Neural cell (in vitro differentiated cells): ENCODE measurements at regions not wholly inside any gene's neighbourhood (a gene's known extent, or its start where the extent isn't known, plus 50 kb on each side); places are given as distances from the start of the nearest gene placed in this dataset.

Experiments used
- H2AFZ ChIP-seq: fragments of 200-600, 300-800 bp; sonication (generic), shearing (Covaris generic); 2 replicates; pipeline ENCODE4 v1.6.0; 2014; ENCODE audit warnings: low read depth, mild to moderate bottlenecking, antibody characterized with exemption, low read length, moderate library complexity
- H3F3A ChIP-seq: fragments of 200-600 bp; shearing (Covaris generic); 2 replicates; pipeline ENCODE4 v1.6.1; 2016; ENCODE audit warnings: mild to moderate bottlenecking, moderate library complexity, mixed read lengths, antibody characterized with exemption, low read length; ENCODE audit not compliant: insufficient read depth, poor library complexity, severe bottlenecking
- H3K27ac ChIP-seq: fragments of 200-600, 300-800 bp; sonication (generic), shearing (Covaris generic); 2 replicates; pipeline ENCODE4 v1.5.1; 2014; ENCODE audit warnings: mild to moderate bottlenecking, low read length, moderate library complexity
- H3K27me3 ChIP-seq: fragments of 300-800, 200-600 bp; sonication (generic), shearing (Covaris generic); 2 replicates; pipeline ENCODE4 v1.6.0; 2014; ENCODE audit warnings: mild to moderate bottlenecking, low read depth, low read length, moderate library complexity; ENCODE audit not compliant: insufficient read depth
- H3K36me3 ChIP-seq: fragments of 300-800, 200-600 bp; sonication (generic), shearing (Covaris generic); 2 replicates; pipeline ENCODE4 v1.5.1; 2014; ENCODE audit warnings: mild to moderate bottlenecking, antibody characterized with exemption, low read length, moderate library complexity; ENCODE audit not compliant: insufficient read depth
- H3K4me2 ChIP-seq: fragments of 300-800, 200-600 bp; sonication (generic), shearing (Covaris generic); 2 replicates; pipeline ENCODE4 v1.6.0; 2014; ENCODE audit warnings: mild to moderate bottlenecking, low read length
- H3K4me3 ChIP-seq: fragments of 300-800, 200-600 bp; sonication (generic), shearing (Covaris generic); 2 replicates; pipeline ENCODE4 v1.5.1; 2014; ENCODE audit warnings: mild to moderate bottlenecking, low read length, moderate library complexity
- H3K79me2 ChIP-seq: fragments of 200-600 bp; shearing (Covaris generic); replicated peaks from 2 replicates; pipeline ENCODE4 v1.6.0; 2014; ENCODE audit warnings: mild to moderate bottlenecking, low read length, moderate library complexity; ENCODE audit not compliant: insufficient read depth
- H3K9ac ChIP-seq: fragments of 300-800, 200-600 bp; sonication (generic), shearing (Covaris generic); 2 replicates; pipeline ENCODE4 v1.6.1; 2016; ENCODE audit warnings: mild to moderate bottlenecking, low read length, mixed read lengths
- H3K9me2 ChIP-seq: fragments of 200-600 bp; shearing (Covaris generic); 2 replicates; pipeline ENCODE4 v1.6.1; 2016; ENCODE audit warnings: mild to moderate bottlenecking, low read length, mixed read lengths; ENCODE audit not compliant: insufficient read depth
- H3K9me3 ChIP-seq: fragments of 200-600, 300-800 bp; sonication (generic), shearing (Covaris generic); 2 replicates; pipeline ENCODE4 v1.6.1; 2016; ENCODE audit warnings: mild to moderate bottlenecking, mixed run types, low read length, moderate library complexity, mixed read lengths
- H4K20me1 ChIP-seq: fragments of 200-600 bp; shearing (Covaris generic); 2 replicates; pipeline ENCODE4 v1.6.1; 2016; ENCODE audit warnings: mild to moderate bottlenecking, mixed run types; ENCODE audit not compliant: insufficient read depth
- EP300 ChIP-seq: fragments of 450-650 bp; conservative IDR thresholded peaks from 2 replicates; pipeline ENCODE4 v1.6.1; 2014; ENCODE audit warnings: antibody characterized with exemption, mild to moderate bottlenecking, moderate library complexity; ENCODE audit not compliant: poor library complexity, severe bottlenecking
- EZH2 ChIP-seq: fragments of 200-600, 300-800 bp; shearing (Covaris generic), sonication (generic); IDR thresholded peaks from 2 replicates; pipeline ENCODE4 v1.6.1; 2014; ENCODE audit warnings: antibody characterized with exemption, low read length, borderline replicate concordance, mild to moderate bottlenecking; ENCODE audit not compliant: insufficient read depth, poor library complexity, severe bottlenecking
- MXI1 ChIP-seq: fragments of 450-650 bp; conservative IDR thresholded peaks from 2 replicates; pipeline ENCODE4 v1.6.1; 2014; ENCODE audit warnings: antibody characterized with exemption, mild to moderate bottlenecking; ENCODE audit not compliant: poor library complexity, severe bottlenecking
- POLR2AphosphoS5 ChIP-seq: IDR thresholded peaks from 2 replicates; pipeline ENCODE4 v1.6.1; 2012
- RAD21 ChIP-seq: fragments of 450-650 bp; conservative IDR thresholded peaks from 2 replicates; pipeline ENCODE4 v1.6.1; 2014; ENCODE audit warnings: antibody characterized with exemption, mild to moderate bottlenecking, moderate library complexity
- SMC3 ChIP-seq: fragments of 450-650 bp; conservative IDR thresholded peaks from 2 replicates; pipeline ENCODE4 v1.6.1; 2014; ENCODE audit warnings: antibody characterized with exemption, mild to moderate bottlenecking, moderate library complexity; ENCODE audit not compliant: poor library complexity
- TAF1 ChIP-seq: IDR thresholded peaks from 2 replicates; pipeline ENCODE4 v1.6.1; 2012; ENCODE audit warnings: low read depth
- TF ChIP-seq, protein P1 (sequence below): fragments of 450-650 bp; IDR thresholded peaks from 2 replicates; pipeline ENCODE4 v1.5.1; 2014; ENCODE audit warnings: antibody characterized with exemption, mild to moderate bottlenecking, moderate library complexity; ENCODE audit not compliant: poor library complexity, severe bottlenecking
- TF ChIP-seq, protein P2 (sequence below): IDR thresholded peaks from 2 replicates; pipeline ENCODE4 v1.6.1; 2012; ENCODE audit warnings: borderline replicate concordance

GRCh38 chr9:13569602-13570067, 290.1 kb upstream of the MPDZ start:
- Histone ChIP-seq H3K27ac (no peak overlapping the region), H3K9ac (no peak overlapping the region), H3K36me3 (no peaks in the 10 kb centered on the region), H3K4me2 (no peak overlapping the region), H2AFZ (no peak overlapping the region), H3K4me3 (no peak overlapping the region), H3K9me3 (no peaks in the 10 kb centered on the region), H3K79me2 (no peaks in the 10 kb centered on the region), H4K20me1 (no peaks in the 10 kb centered on the region), H3K9me2 (no peaks in the 10 kb centered on the region), H3K27me3 (peaks cover 13% of the 10 kb centered on the region), H3F3A (no peaks in the 10 kb centered on the region)
- TF ChIP-seq EZH2 (no peak), POLR2AphosphoS5 (no peak), SMC3 (no peak), EP300 (no peak), TAF1 (no peak), MXI1 (no peak), RAD21 (no peak)
- TF ChIP-seq, protein P1, sequence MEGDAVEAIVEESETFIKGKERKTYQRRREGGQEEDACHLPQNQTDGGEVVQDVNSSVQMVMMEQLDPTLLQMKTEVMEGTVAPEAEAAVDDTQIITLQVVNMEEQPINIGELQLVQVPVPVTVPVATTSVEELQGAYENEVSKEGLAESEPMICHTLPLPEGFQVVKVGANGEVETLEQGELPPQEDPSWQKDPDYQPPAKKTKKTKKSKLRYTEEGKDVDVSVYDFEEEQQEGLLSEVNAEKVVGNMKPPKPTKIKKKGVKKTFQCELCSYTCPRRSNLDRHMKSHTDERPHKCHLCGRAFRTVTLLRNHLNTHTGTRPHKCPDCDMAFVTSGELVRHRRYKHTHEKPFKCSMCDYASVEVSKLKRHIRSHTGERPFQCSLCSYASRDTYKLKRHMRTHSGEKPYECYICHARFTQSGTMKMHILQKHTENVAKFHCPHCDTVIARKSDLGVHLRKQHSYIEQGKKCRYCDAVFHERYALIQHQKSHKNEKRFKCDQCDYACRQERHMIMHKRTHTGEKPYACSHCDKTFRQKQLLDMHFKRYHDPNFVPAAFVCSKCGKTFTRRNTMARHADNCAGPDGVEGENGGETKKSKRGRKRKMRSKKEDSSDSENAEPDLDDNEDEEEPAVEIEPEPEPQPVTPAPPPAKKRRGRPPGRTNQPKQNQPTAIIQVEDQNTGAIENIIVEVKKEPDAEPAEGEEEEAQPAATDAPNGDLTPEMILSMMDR: no peak
- TF ChIP-seq, protein P2, sequence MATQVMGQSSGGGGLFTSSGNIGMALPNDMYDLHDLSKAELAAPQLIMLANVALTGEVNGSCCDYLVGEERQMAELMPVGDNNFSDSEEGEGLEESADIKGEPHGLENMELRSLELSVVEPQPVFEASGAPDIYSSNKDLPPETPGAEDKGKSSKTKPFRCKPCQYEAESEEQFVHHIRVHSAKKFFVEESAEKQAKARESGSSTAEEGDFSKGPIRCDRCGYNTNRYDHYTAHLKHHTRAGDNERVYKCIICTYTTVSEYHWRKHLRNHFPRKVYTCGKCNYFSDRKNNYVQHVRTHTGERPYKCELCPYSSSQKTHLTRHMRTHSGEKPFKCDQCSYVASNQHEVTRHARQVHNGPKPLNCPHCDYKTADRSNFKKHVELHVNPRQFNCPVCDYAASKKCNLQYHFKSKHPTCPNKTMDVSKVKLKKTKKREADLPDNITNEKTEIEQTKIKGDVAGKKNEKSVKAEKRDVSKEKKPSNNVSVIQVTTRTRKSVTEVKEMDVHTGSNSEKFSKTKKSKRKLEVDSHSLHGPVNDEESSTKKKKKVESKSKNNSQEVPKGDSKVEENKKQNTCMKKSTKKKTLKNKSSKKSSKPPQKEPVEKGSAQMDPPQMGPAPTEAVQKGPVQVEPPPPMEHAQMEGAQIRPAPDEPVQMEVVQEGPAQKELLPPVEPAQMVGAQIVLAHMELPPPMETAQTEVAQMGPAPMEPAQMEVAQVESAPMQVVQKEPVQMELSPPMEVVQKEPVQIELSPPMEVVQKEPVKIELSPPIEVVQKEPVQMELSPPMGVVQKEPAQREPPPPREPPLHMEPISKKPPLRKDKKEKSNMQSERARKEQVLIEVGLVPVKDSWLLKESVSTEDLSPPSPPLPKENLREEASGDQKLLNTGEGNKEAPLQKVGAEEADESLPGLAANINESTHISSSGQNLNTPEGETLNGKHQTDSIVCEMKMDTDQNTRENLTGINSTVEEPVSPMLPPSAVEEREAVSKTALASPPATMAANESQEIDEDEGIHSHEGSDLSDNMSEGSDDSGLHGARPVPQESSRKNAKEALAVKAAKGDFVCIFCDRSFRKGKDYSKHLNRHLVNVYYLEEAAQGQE: no peak

DNA sequence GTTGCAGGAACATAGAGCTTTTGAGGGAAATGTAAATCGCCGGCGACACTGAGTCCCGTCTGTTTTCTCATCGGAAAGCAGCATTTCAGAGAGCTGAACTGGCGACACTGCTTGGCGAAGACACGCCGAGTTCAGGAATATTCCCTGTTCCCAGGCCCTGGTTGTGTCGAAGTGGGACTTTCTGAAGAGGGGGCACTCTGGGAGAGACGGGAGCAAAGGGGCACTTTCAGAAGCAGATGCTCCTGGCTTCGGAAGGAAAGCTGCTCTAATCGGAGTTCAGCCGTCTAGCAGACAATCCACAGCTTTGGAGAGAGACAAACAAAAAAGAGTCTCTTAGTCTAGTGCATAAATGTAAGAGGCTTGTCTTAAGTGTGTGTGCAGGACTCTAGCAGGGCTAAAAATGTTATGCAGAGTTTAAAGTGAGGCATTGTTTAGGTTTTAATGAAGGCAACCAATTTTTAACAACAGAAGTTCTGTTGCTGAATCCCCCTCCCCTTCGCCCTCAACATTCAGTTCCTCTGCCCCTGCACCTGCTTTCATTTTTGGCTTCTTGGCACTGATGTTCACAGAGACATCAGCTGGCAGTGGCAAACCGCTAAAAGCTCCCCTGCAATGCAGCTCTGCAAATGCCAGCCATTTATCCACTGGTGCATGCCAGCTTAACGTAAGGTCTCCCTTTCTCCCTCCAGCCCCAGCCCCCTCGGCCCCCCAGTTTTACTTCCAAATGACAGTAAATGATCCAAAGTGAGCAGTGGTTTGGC, 289.5 kb upstream of the MPDZ start:
- Histone ChIP-seq H3K4me3 (no peak overlapping the region), H3K36me3 (no peaks in the 10 kb centered on the region), H3K4me2 (no peak overlapping the region), H3F3A (no peaks in the 10 kb centered on the region), H3K9me2 (no peaks in the 10 kb centered on the region), H3K27ac (no peak overlapping the region), H2AFZ (no peak overlapping the region), H3K9ac (no peak overlapping the region), H3K79me2 (no peaks in the 10 kb centered on the region), H3K9me3 (no peaks in the 10 kb centered on the region), H3K27me3 (peaks cover 13% of the 10 kb centered on the region), H4K20me1 (no peaks in the 10 kb centered on the region)
- TF ChIP-seq POLR2AphosphoS5: no peak
- TF ChIP-seq SMC3: no peak
